Pulmonary artery endothelial cell (primary cell): ENCODE measurements at regions not wholly inside any gene's neighbourhood (a gene's known extent, or its start where the extent isn't known, plus 50 kb on each side); places are given as distances from the start of the nearest gene placed in this dataset.
"Not testable (repeated sequence)": the region's sequence is repeated elsewhere in the genome, so short reads cannot be mapped to it uniquely, and the experiment has no call there.

ENCODE experiments used
- DNase-seq: peaks from one replicate; pipeline ENCODE4 v3.0.0-alpha.2; 2011; ENCODE audit warnings: low read depth, low spot score

GRCh38 chr12:111155521-111155920 is 213.4 kb downstream of the PHETA1 start:
- DNase-seq = no peak

DNA sequence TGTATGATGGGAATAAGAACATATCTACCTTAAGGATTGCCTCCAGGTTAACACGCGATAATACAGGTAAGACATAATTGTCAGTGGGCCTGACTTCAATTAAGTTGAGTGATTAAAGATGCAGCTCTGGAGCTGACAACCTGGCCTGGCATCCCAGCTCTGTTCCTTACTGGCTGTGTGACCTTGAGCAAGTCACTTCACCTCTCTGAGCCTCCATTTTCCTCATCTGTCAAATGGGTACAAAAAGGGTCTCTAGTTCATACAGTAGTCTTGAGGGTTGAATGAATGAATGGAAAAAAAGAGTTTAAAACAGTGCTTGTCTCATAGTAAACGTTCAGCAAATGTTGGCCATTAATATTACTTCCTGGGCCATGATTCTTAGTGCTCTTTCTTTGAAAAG is 213.9 kb downstream of the PHETA1 start:
- no peak for DNase-seq

- no peak for DNase-seq
Measured at GRCh38 chr12:111154147-111154834, 214.6 kb downstream of the PHETA1 start.

- no peak for DNase-seq
Measured at GRCh38 chr12:111152561-111152960, 216.3 kb downstream of the PHETA1 start.

DNA sequence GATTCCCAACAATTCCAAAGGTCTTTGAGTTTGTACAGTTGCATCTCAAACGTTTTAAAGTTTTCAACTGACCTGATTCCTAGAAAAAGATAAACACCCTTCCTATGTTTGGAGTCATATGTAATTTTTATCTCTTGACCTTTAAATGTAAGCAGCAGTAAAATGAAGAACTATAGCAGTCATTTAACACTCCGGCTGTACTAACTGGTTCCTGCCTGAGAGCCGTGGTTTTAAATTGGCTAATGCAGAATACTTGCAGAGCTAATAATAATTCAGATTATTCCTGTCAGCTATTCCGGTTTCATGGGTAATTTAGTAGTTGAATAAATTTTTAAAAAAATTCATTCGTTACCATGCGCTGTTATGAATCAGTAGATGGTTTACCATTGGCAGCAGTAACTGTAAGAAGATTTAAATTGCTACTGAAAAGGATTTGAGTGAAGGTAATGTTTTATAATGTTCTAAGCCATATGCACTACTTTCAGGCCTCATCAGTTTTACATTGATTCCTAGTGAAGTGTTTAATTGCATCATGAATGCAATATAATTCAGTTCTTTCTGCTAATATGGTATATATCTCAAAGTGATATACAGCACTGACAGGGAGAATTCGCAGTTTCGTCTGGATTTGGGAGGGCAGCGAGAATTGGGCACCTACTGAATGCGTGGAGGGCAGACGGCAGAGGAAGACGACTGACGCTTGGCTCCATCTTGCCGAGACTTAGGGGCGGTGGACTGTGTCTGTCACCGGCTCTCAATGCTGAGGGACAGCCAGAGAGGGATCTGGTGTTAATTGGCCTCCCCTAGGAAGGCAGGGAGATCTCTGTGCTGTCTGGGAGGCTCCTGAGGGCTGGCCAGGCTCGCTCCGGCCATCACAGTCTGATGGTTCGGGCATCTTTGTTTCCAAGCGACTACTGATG is 217.7 kb downstream of the PHETA1 start:
- DNase-seq = no peak

- DNase-seq = no peak
Measured at GRCh38 chr12:111150360-111150759, 218.5 kb downstream of the PHETA1 start.

DNA sequence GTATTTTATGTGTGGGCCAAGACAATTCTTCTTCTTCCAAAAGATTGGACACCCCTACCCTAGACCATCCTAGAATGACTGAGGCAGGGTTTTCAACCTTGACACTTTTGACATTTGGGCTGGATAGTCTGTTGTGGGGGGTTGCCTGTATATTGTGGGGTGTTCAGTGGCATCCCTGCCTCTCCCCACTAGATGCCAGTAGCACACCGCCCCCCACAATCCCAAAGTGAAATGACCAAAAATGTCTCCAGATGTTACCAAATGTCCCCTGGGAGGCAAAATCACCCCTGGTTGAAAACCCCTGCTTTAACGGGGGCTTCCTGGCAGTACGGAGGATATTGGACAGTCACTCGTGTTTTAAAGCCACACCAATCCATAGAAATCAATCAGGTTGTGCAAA is 219.6 kb downstream of the PHETA1 start:
- DNase-seq = no peak

DNA sequence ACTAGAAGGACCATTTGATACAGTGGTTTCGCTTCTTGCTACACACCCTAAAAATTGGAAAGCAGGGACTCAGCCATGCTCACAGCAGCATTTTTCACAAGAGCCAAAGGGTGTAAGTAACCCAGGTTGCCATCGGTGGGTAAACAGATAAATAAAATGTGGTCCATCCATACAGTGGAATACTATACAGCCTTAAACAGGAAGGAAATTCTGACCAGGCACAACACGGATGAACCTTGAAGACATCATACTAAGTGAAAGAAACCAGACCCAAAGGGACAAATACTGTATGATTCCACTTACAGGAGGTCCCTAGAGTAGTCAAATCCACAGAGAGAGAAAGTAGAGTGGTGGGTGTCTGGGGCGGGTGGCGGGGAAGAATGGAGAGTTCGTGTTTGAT is 220.9 kb downstream of the PHETA1 start:
- DNase-seq = no peak

- no peak for DNase-seq
Measured at GRCh38 chr12:111143271-111143670, 222.9 kb upstream of the MYL2 start.

DNA sequence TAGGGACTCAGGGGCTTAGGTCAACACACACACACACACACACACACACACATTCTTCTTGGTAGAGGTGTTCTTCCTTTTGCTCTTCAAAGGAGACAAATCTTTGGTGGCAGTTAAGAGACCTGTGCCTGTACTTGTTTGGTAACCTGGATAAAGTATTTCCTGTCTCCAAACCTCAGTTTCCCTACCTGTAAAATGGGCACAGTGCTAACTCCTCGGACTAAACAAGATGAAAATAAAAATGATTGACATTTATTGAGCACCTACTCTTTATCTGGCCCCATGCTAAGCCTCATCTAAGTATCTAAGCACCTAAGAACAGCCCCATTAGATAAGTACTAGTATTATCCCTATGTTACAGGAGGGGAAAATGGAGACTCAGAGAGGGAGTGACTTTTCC is 220.8 kb upstream of the MYL2 start:
- DNase-seq = no peak

DNA sequence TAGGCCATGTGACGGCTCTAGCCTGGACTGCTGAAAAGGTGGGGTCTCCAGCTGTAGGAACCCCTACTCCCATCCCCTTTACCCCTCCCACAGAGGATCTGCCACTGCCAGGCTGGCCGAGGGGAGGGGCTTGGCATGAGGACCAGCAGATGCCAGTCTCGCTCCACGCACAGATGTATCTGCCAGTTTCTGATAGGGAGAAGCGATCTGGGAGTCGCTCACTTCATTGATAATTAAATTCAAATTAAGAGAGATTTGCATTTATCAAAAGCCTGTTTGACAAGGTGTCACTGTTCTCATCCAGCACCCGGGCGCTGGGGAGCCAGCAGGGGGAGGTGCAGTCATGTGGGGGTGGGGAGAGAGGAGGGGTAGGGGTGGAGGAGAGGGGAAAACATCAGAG is 217.6 kb upstream of the MYL2 start:
- no peak for DNase-seq

- DNase-seq = no peak
Measured at GRCh38 chr12:111135293-111135832, 215.0 kb upstream of the MYL2 start.

DNA sequence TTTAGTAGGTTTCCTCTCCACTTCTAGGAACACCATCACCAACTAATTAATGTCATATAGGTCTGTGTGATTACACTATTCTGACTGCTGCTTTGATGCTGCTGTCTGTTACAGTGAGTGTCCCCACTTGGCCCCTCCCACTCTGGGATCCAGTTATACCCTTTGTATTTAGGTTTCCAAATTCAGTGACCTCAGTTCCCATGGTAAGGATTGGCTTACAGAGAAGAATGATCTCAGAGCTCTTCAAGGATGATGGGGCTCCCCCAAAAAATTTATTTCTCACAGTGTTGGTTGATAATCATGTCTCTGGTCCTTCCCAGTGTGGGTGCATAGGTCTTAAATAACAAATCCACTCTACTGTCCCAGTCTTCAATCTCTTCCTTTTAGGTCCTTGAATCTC is 210.0 kb upstream of the MYL2 start:
- DNase-seq = no peak

DNA sequence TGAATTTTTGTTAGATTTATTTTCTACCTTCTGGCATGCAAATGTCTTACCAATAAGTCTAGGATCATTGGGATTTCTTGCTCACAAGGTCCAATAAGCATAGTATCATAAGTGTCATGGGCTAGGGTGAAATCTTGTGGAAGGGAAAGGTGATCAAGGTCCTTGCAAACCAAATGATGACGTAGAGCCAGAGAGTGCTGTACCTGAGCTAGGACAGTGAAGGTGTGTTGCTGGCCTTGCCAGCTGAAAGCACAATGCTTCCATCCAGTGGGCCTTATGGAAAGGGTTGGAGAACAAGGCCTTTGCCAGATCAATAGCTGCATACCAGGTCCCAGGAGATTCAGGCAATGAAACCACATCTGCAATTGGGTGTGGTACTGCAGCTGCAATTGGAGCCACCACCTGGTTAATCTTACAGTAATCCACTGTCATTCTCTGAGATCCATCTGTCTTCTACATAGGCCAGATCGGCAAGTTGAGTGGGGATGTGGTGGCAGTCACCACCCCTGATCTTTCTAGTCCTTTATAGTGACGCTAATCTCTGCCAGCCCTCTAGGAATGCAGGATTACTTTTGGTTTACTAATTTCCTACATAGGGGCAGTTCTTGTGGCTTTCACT is 208.9 kb upstream of the MYL2 start:
- no peak for DNase-seq

GRCh38 chr12:111126331-111126730 is 206.0 kb upstream of the MYL2 start:
- no peak for DNase-seq

- DNase-seq = no peak
Measured at GRCh38 chr12:111124183-111124582, 203.8 kb upstream of the MYL2 start.

DNA sequence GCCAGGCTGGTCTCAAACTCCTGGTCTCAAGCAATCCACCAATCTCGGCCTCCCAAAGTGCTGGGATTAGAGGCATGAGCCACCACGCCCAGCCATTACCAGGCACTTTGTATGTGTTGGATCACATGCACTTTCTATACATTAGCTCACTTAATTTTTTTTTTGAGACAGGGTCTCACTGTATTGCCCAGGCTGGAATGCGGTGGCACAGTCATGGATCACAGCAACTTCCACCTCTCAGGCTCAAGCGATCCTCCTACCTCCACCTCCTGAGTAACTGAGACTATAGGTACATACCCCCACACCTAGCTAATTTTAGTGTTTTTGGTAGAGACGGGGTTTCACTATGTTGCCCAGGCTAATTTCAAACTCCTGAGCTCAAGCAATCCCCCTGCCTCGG is 203.0 kb upstream of the MYL2 start:
- no peak for DNase-seq

DNA sequence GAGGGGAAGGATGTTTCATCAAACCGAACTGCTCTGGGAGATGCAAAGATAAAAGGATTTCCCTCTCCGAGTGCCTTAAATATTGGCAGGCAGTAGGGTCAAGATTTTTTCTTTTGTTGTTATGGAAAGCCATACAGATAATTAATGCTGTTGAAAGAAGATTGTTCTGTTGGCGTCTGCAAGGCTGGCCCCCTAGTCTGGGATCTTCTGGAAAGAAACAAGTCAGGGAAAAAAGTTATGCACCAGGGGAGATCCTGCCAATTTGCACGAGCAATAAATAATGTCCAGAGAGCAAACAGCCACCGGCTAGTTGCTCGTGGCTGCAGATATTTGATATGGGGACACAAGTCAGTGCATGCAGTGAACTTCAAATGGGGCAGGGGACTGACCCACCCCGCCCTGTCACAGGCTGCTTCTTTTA is 202.1 kb upstream of the MYL2 start:
- DNase-seq = no peak

GRCh38 chr12:111121840-111122239 is 201.5 kb upstream of the MYL2 start:
- no peak for DNase-seq

GRCh38 chr12:111120578-111120977 is 200.2 kb upstream of the MYL2 start:
- no peak for DNase-seq

DNA sequence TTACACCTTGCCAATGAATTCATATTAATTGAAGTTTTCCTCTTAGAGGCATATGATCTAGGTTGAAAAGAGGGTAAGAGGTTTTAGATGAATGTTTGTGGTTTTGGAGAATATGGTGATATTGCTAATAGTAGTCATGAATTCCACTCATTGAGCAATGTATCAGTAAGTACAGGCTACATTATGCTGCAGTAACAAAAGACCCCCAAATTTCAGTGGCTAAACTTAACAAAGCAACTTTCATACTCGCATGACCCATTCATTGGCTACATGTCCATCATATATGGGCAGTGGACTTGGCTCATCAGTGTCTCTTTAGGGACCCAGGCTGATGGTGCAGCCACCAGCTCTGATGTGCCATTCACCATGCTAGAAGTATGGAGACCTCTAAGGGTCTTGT is 196.6 kb upstream of the MYL2 start:
- DNase-seq = no peak

- not testable (repeated sequence) for DNase-seq
Measured at GRCh38 chr12:111113313-111113712, 192.9 kb upstream of the MYL2 start.
